Tongue (tissue), 1 donor: ENCODE measurements at regions not wholly inside any gene's neighbourhood (a gene's known extent, or its start where the extent isn't known, plus 50 kb on each side); places are given as distances from the start of the nearest gene placed in this dataset.

Source experiments
- DNase-seq: peaks from one replicate; pipeline ENCODE4 v3.0.0-alpha.2; 2015

DNA sequence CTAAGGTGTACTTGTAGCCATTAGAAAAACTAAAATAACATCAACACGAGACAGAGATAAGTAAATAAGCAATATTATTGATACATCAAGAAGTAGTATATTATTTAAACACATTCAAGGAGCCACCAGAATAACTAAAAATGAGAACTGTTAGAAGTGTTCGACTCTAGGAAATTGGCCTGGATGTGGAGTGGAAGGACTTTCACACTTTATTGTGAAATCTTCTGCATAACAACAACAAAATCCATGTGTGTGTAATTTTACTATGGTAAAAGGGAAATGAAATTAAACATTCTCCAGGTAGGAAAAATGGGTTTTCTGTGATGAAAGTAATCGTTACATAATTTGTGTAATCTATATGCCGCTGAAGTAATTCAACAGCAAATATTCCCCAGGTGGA, 96.3 kb upstream of the RNF152 start:
- DNase-seq, result no peak

DNA sequence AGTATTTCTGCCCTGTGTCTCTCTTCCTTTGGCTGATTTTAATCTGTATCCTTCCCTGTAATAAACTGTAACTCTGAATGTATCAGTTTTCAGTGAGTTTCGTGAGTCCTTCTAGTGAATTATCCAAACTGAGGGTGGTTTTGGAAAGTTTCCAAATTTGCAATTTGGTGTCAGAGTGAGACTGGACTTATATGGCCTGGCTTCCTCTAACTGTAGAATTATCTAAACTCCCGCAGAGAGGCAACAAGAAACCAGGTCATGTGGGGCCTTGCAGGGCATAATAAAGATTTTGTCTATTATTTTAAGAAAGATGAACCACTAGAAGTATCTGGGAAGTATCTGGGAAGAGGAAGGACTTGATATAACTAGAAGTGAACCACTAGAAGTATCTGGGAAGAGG, 95.3 kb upstream of the RNF152 start:
- no peak for DNase-seq

DNA sequence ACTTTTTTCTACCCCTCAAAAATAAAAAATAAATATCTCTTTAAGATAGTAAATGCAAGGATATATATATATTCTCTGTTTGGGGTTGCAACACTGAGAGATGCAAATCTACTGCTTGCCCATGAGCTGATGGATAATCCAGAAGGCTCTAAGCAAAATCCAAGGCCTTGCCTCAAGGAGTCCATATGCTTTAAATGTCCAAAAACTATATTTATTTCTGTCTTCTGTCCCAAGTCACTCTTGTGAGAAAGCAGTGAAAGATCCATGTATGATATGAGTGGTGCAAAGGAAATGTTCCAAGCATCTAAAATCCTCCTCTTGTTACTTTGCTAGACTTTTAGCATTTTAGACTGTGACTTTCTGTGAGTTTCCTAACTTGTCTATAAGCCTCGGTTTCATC, 92.9 kb upstream of the RNF152 start:
- no peak for DNase-seq

DNA sequence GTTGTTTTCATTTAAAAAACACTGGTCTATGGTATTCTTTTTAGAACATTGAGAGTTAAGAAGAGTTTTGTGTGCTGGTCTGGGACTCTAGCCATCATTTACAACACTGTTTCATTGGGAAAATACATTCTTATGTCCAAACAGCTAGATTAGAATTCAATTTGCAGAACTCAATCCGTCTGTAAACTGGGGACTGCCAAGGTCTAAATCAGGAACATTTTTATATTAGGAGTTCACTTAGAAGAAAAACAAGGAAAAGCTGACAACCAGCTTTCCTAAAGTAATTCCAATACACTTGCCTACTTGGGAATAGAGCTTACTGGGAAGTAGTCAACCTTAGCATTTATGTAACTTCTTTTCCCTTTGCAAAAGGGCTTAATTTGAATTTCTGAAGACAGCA, 91.5 kb upstream of the RNF152 start:
- peak; percentile 52 for DNase-seq

DNA sequence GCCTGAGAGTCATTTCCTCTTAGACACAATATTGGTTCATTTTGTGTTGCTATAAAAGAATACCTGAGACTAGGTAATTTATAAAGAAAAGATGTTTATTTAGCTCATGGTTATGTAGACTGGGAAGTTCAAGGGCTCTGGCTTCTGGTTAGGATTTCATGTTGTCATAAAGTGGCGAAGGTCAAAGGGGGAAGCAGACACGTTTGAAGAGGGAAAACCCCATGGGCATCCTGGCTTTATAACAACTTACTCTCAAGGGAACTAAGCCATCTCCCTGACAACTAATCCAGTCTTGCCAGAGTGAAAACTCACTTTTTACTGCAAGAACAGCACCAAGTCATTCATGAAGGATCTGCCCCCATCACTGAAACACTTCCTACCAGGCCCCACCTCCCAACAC, 89.7 kb upstream of the RNF152 start:
- DNase-seq, result no peak

DNA sequence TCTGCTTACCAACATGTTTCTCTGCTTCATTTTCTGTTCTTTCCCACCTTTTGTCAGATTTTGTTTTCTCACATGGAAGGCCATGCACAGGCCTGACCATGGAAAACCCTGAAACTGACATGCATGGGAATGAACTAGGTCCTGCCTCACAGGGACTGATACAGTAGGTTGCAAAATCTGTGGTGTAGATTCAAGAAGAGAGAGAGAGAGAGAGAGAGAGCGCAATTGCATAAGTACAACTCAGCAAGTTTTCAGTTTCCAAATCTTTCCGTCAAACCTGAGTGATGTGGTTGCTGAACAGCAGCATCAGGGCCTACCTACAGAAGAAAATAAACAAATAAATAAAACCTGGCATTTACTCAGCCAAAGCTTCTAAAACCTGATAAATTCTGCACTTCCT, 87.5 kb upstream of the RNF152 start:
- no peak for DNase-seq

DNA sequence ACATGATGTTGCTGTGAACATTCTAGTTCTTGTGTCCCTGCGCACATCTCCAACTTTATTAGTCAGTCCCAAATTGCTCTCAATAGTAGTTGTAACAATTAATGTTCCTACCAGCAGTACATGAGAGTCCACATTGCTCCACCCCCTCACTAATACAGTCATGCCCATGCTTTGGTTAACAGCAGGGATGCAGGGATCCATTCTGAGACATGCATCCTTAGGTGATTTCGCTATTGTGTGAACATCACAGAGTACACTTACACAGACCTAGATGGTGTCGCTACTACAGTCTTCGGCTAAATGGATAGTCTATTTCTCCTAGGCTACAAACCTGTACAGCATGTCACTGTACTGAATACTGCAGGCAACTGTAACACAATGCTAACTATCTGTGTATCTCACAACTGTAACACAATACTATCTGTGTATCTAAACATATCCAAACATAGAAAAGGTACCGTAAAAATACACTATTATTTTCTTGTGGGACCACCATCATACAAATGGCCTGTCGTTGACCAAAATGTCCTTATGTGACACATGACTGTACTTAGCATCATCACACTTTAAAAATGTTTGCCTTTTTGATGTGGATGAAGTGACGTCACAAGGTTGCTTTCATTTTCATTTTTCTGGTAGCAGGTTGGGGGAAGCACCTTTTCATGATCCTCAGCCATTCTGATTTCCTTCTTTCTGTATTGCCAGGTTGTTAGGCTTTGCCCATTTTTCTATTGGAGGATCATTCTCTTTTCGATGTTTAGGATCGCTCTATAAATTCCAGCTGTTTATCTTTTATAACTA, 82.9 kb upstream of the RNF152 start:
- no peak for DNase-seq

DNA sequence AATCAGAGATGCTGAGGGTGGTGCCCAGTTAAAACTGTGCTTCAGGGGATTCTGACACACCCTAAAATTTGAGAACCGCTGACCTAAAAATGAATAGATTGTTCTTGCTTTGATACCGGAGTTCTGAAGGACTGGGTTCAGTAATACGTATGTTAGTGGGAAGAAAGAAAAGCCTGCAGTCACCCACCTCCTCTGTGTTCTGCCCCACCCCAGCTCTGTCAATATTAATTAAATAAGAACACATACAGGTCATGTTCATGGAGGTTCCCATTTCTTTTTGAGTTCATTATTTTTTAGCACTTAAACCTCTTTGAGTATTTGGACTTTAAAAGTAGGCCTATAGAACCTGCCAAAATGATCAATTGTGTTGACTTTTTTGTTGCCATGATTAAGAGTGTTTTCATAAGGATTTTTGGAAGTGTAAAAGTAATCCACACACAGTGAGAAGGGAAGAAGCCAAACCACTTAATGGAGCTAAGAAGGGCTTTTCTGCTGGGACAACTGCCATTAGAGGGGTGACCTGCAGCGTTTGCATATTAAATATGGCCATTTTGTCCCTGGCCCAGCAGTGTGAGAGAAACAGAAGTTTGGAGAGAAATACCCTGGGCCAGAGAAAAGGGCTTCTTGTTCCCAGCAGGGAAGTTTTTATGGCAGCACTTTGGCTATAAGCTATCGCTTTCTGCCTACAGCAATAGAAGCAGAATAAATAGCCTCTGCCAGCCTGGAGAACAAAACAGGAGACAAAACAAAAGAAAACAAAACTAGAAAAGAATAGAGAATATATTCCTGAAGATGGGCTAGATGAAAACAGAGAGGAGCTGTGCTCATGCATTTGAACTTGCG, 80.7 kb upstream of the RNF152 start:
- no peak for DNase-seq

DNA sequence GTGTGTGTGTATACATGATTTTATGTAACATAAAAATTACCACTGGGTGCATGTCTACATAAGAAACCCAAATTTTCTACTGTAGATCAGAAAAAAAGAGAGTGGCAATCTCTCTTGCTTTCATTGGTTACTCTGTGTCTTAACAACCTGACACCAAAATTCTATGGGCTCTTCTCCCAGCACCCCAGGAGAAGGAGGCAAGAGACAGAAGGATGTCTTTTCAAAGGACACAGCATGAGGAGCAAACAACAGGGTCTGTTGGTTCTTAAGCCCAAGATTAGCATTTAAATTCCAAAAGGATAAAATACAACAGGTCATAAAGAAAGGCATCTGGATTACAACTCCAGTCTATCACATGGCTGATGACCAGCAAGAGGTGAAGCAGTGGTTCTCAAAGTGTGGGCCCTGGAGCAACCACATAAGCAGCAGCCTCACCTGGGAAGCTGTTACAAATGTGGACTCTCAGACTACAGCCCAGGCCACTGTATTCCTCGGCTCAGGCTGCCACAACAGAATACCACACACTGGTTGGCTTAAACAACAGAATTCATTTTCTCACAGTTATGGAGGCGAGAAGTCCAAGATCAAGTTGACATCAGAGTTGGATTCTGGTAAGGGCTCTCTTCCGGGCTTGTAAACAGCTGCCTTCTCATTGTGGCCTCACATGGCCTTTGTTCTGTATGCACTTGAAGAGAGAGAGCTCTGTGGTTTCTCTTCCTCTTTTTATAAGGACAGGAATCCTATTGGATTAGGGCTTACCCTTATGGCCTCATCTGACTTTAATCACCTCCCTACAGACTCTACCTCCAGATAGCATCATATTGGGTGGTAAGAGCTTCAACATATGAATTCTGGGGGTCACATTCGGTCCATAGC, 79.8 kb upstream of the RNF152 start:
- no peak for DNase-seq

DNA sequence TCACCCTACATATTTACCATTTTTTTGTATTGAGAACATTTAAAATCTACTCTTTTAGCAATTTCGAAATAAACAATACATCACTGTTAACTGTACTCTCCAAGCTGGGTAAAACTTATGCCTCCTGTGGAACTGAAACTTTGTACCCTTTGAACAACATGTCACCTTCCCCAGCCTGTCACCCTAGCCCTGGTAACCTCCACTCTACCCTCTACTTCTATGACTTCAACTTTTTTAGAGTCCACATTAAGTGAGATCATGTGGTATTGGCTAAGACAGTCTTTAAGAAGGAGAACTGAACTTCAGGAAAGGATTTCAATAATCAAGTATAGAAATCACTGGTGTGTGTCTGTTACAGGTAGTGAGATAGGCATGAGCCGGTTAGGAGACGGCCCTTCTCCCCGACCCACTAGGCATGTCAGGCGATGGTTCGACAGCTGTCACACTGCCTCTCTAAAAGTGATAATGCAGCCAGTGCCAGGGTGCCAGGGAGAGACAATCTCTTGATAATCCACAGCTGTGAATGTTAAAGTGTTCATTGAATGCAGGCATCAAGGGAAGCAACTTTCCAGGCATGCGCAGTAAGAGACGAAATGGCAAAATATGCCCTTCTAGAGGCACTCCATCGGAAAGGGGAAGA, 74.6 kb upstream of the RNF152 start:
- no peak for DNase-seq

DNA sequence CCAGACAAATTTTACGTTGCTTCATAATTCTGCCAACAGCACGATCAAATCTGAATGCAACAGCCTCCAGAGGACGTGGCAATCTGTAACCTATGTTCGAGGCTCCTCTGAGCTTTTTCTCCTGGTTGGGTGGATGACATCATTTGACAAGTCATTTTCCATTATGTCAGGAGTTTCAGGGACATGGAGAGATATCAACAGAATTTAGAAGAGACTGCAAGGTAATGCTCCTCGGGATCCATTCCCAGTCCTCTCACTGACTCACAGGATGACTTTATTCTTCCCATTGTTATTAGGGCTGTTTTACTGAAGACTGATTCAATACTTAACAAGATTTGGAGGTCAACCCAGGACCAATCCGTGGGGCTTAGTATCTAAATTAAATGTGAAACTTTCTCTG, 72.5 kb upstream of the RNF152 start:
- no peak for DNase-seq

DNA sequence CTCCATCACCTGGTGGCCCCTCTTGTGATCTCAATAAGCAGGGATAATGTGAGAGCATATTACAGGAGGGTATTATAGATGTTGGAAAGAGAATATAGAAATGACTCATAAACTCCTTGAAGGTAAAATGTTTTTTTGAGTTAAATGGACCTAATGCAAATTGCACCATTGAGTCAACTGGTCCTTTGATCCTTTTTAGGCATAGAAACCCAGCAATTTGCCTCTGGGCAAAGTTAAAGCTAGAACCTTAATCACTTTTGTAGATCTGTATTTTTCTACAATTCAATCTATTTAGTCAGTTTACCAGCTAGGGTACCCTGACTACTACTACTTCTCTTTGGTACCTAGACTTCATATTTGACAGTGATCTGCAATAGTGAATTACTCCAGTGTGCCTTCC, 71.8 kb upstream of the RNF152 start:
- no peak for DNase-seq

DNA sequence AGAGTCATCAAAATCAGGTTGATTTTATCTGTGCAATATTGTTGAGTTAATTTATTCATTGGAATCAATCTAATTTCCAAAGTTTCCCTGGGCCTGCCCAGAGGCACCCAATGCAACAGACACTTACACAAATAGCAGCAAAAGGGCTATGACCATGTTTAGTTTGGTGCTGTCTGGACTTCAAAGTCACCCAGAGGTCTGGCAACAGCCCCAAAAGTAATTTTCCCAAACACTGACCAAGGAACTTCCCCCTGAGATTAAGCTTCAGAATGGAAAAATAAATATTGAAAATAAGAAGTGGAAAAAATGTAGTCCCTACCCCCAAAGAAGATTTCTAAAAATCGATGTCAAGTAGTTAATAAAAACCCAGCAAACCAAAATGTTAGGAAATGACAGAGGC, 70.9 kb upstream of the RNF152 start:
- no peak for DNase-seq

DNA sequence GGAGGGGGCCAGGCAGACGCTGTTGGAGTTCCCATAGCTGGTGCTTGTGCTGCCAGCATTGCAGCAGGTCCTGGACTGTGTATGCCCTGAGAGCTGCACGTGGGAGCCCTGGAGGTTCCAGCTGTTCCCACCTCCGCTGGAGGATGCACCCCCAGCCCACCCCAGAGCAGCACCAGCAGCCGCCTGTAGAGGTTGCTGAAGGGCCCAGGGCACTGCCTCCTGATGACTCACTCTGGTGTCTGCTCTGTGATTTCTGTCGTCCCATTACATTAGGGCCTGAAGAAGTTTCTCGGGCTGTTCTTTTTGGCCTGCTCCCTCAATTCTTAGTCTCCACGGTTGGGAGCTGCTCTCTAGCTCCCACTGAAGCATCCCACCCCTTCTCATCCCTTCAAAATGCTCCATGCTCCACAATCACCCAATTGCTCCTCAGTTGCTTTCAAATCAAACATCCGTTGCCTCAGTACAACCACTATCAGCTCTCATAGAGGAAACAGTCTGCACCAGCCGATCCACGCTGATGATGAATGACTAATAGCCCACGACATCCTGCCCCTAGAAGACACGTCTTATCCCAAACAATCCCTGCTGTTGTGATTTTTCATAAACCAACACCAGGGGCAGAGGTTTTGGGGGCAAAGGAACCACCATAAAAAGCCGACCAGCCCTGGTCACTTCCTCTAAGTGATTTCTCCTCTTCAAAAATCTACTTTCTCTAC, 65.2 kb upstream of the RNF152 start:
- DNase-seq, result no peak

DNA sequence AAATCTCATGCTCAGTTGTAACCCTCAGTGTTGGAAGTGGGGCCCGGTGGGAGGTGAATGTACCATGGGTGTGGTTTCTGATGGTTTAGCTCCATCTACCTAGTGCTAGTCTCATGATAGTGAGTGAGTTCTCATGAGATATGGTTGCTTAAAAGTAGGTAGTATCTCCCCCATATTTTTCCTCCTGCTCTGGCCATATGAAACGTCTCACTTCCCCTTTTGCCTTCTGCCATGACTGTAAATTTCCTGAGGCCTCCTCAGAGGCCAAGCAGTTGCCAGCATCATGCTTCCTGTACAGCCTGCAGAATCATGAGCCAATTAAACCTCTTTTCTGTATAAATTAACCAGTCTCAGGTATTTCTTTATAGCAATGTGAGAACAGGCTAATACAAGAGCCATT, 62.8 kb upstream of the RNF152 start:
- DNase-seq, result no peak

DNA sequence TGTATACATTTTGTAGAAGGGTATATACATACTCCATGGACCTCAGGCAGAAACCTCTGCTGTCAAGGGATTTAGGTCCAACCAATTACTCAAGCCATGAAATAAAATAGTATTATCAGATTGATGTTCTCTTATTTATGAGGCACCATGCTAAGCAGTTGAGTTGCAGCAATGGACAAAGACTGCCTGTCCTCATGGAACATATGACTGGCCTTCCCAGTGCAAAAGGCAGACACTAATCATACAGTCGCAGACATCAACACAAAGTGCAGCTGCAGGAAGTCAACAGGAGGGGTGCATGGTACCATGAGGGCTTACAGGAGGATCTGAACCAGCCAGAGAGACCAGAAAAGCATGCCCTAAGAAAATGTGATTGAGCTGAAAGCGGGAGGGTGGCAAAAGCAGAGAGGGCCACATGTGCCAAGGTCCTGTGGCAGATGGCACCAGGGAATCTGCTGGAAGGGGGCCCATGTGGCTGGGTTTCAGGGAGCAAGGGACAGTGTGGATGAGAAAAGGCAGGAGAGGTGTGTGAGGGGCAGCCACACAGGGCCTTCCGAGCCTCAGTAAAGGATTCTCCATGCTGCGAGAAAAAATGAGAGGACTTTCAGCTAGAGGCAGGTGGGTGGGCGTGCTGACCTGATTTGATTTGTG, 61.4 kb upstream of the RNF152 start:
- DNase-seq, result no peak

DNA sequence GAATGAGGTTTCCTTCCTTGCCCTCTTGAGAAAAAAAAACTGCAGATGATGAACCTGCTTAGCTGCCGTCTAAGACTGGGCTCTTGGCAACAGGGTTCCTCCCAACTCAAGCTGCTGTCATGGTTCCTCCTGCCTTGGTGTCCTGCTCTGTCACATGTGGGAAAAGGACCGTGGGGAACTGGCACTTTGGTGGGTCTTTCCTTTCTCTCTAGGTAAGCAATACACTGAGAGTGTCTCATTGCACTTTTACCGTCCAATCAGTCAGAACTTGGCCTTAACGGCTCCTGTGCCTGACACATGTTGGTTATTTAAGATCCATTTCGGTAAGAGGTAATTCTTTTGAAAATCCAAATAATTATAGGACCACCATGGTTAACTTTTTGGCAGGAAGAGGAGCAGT, 60.8 kb upstream of the RNF152 start:
- DNase-seq, result no peak

DNA sequence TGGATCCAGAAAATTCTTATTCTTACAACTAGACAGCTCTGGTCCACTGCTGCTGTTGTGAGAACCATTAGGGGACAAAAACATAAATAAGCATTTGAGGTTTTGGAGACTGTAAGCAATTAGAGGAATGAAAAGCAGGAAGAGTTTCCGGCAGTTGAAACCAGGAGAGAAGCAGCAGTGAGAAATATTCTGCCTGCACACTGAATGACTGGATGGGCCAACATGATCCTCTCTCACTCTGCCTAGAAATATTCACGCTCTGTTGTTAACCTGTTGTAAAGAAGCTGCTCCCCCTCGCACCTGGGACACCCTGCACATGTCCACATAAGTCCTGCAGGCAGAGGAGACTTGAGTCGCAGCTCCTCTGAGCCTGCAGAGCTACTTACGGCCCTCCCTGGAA, 60.4 kb upstream of the RNF152 start:
- peak; percentile 47 for DNase-seq

DNA sequence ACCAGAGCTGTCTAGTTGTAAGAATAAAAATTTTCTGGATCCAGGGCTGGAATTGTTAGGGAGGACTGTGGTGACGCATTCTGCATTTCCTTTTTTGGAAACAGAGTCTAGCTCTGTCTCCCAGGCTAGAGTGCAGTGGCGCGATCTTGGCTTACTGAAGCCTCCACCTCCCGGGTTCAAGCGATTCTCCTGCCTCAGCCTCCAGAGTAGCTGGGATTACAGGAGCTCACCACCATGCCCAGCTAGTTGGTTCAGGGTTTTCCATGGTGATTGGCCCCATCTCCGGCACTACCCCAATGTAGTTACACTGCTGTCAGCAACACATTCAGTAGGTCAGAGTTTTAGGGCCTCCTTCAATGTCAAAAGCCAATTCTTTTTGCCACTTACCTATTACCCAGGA, 58.6 kb upstream of the RNF152 start:
- DNase-seq, result no peak

DNA sequence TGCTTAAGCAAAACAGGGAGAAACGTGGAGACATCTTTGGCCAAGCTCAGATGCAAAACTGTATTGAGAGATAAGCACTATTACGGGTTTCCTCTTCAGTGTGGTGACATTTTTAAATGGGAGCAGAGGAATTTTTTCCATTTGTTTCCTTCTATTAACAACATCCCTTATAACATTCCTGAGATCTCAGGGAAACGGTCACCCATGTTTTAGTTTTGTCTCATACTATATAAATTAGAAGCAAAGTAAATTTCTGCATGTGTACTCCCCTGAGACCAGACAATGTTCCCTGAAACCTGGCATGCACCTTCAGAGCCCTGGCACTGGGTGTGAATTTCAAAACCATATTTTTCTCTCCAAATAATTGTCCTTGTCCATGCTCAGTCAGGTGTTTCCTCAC, 57.6 kb upstream of the RNF152 start:
- no peak for DNase-seq

DNA sequence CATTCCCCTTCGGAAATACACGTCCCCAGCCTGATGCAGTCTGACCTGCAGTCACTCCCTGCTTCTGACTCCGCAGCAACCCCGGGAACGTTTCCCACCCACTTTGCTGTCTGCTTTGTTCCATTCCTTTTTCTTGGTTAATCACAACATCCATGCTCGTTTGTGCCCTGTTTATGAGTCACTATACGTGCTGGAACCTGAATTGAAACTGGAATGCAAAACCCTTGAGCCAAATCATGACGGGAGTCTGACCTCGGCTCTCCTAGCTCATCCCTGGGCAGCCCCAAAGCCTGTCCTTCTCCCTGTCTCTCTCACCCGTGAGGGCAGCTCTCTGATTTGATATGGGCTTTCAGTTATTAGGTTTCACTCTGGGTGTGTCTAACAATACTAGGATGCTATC, 57.1 kb upstream of the RNF152 start:
- no peak for DNase-seq
